NCI-H1694 treated with DMSO at 0.1 percent for 48 hours (cell line): ENCODE measurements at regions not wholly inside any gene's neighbourhood (a gene's known extent, or its start where the extent isn't known, plus 50 kb on each side); places are given as distances from the start of the nearest gene placed in this dataset.
A peak's percentile ranks its signal among the peaks of the same experiment; 100 is the strongest.

Experiments used
- DNase-seq: peaks from one replicate; lab custom pipeline; 2025; lab: John Stamatoyannopoulos, UW

DNA sequence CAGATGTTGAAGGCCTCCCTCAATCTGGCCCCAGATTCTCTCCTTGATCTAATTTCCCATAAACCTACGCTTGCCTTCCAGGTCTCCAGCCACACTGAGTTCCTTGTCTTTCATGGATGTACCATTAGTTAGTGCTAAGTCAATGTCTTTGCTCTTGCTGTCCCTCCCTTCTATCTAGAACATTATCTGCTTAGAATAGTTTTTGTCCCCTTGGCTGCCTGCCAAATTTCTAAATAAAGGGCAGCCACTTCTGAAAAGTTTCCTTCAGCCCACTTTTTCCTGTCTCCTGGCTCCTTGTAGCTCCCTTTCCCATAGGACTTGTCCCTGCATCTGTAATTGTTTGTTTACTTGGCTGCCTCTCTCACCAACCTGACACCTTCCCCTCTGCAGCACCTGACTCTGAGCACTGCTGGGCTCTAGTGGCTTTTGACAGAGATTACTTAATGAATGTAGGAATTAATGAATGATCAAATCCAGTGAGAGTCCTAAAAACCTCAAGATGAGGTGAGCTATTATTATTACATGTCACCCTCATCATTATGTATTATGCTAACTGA lies 58.3 kb downstream of the CXCL12 start:
- DNase-seq: no peak

DNA sequence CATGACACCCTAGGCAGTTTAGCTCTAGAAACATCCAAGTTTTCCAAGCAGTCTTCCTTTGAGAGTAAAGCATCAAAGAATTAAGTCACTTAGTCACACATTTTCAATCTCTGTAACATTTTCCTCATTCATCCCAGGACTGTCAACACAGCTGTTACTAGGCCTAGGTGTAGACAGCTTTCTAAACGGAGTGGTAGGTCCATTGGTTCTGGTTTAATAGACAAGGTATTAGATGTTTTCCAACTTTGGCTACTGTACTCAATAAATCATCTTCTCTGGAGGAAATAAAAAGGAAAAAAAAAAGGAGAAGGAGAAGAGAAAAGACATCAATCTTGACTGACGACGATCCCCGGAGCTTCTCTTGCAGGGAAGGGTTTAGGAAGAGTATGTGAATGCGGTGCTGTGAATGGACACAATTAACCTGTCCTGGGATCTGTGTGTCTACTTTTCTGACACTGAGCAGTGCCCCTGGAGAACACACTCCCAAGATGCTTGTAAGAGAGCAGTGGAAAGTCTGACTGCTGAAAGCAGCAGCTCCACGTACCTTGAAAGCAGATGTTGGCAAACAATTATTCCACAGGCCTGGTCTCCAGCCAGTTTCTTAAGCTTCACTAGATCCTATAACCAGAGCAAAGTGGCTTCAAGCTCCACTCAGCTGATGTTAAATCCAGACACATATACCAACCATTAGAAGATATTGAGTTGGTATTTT lies 59.1 kb downstream of the CXCL12 start:
- no peak for DNase-seq

DNA sequence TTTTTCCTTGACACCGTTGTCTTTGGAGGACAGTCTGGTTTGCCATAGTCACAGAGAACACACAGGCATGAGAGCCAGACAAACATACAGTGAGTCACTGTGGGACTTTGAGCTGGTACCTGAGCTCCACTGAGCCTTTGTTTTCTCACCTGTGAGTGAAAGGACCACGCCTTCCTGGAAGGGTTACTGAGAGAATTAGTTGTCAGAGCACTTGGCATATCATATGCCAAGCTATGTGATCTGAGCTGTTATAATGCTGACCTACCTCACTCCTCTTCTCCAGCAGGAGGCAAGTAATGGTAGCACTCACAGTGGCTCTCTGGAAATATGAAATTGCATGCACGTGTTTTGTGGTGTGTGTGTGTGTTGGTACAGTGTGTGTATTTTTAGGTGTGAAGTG lies 59.7 kb downstream of the CXCL12 start:
- no peak for DNase-seq

DNA sequence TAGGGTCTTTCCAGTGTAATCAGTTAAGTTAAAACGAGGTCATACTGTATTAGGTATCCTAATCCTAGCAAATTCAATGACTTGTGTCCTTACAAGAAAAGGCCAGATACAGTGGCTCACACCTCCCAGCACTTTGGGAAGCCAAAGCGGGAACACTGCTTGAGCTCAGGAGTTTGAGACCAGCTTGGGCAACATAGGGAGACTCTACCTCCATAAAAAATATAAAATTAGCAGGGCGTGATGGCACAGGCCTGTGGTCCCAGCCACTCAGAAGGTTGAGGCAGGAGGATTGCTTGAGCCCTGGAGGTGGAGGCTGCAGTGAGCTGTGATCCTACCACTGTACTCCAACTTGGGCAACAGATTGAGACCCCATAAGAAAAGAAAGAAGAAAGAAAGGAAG lies 61.1 kb downstream of the CXCL12 start:
- DNase-seq: no peak

DNA sequence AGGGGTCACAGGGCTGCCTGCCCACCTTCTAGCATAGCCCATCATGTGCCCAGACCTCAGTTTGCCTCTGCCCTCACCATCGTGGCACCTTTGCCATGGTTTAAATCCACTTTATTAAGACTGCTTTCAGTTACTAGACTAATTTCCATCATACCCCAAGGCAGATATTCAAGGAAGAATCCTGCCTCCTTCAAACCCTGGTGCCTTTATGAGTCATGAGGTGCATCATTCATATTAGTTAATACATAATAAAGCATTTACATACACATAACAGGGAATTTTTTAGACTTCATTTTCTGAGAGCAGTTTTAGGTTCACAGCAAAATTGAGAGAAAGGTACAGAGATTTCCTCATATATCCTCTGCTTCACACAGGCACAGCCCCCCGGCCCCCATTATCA lies 62.8 kb downstream of the CXCL12 start:
- DNase-seq: no peak

DNA sequence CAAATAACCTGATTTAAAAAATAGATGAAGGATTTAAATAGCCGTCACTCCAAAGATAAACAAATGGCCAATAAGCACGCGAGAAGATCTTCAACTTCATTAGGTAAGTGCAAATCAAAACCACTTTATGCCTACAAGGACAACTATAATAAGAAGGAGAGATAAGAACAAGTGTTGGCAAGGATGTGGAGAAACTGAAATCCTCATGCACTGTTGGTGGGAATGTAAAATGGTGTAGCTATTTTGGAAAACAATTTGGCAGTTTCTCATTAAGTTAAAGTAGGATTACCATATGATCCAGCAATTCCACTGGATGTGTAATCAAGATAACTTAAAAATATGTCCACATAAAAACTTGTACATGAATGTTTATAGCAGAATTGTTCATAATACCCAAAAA lies 64.1 kb downstream of the CXCL12 start:
- no peak for DNase-seq

DNA sequence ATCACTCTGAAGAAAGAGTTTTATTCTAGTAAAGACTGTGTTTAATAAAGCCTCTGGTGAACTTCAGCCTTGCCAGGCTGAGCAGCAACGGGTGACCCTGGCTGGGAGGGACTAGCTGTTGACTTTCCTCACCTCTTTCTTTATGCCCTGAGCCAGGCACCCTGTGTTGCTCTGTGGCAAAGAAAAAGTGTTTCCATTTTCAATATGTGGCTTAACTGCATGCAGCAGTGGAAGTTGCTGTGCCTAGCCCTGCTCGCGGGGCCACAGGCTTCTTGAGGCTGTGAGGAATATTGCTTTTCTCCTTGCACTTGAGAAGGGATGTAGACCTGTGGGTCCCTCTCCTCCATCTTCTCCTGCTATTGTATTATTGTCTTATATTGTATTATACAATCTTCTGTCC lies 67.0 kb downstream of the CXCL12 start:
- no peak for DNase-seq

DNA sequence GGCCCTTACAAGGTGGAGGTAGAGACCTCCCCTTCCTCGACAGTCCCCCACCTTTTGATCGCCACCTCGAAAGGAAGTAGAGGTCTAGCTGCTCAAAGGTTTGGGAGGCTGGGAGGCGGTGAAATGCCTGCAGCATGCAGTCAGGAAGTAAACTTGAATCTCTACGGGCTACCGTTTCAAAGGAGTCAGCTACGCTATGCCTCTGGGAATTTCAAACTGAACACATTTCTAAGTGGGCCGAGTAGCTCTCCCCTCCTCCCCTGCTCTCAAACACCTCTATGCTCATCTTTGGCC lies 68.0 kb downstream of the CXCL12 start:
- DNase-seq: no peak

DNA sequence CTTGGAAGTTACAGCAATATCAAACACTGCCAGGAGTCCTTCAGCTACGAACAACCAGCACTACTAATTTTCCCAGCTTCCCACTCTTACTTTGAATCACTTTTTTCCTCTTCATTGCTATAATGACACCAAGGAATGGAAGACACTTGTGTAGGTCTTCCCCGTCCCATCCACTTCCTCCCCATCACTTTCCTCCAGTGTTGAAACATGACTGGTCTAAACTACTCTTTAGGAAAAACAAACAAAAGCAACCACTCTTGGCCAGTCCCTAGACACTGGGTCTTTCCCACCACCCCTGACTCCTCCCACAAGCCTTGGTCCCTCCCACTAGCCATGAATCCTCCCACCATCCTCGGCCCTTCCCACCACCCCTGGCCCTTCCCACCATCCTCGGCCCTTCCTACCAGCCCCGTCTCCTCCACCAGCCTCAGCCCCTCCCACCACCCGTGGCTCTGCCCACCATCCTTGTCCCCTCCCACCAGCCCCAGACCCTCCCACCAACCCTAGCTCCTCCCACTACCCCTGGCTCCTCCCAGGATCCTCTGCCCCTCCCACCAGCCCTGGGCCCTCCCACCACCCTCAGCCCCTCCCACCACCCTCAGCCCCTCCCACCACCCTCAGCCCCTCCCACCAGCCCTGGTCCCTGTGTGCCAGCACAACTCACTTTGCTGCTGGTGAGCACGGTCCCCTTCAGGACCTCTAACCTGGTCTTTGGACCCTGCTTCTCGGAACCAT lies 68.5 kb downstream of the CXCL12 start:
- no peak for DNase-seq

DNA sequence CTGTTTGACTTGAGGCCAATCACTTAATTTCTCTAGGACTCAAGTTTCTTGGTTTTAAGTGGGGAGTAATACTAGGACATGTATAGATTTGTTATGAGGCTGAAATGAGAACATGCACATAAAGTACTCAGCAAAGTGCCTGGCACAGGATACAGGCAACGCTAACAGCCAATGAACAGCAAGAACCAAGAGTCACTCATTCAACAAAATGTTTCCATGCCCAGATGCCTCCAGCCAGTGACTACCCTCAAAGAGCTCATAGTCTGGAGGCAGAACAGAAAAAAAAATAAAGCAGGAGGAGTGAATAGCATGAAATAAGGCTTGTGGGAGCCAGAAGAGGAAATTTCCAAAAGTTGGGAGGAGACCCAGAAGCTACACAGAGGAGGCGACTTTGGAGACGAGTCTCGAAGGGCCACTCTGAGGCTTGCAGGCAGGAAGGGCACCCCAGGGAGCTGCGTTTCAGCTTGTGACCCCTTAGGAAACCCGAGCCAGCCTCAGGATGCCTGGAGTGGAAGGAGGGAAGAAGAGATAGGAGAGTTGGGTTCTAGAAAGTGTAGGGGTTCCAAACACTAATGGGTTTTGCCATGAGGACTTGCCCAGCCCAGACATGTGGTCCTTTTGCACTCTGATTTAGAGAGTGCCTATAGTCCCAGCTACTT lies 70.0 kb downstream of the CXCL12 start:
- no peak for DNase-seq

DNA sequence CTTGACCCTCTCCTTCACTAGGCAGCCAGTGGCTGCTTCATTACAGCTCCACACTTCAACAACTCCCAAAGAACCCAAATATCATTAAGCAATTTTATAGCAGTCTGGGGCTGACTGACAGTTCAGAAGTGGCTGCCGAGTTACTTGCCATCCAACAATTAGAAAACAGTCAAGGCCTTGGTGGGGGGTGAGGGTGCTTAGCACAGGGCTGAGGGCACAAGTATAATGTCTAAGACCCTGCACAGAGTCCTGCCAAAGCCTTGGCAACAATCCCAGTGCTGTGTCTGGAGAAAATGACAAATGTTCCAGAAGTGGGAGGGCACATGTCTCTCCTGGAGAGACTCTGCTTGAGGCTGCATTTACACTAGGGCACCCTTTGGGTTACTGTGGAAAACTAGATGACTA lies 71.1 kb downstream of the CXCL12 start:
- DNase-seq: no peak

DNA sequence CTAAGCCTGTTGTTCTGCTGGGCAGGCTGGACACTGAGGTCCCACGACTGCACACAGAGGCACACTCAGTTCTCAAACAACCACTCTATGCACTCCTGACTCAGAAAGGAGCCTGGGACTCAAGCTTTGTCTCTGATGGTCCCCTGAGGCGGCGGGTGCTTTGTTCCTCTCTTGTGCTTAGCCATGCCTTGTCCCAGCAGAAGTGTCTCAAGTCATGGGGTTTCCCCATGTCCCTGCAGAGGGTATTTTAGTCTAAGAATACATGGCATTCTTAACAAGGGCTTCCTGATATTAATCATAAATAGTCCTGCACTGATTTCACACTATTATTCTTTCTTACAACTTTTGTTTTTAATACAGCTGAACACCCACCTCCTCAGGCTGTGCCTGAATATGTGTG lies 72.5 kb downstream of the CXCL12 start:
- DNase-seq: no peak

DNA sequence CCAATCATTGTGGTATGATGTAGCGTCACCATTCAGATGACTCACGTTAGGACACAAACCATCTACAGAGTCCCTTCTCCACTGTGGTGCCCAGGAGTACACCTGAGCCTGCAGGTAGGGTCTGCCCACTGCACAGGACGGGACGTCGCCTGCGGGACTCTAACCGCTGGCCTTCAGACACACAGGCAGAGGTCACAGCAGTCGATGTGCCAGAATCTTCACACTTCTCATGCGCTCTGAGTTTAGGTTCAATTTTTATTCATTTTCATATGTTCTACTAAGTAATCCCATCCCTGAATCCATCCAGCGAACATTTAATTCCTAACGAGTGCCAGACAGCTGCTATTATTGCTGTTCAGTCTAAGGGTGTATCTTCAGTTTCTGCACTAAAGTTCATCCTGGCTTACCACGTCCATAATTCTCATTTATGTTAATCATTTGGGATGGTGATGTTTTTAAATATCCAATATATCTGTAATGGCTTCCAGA lies 73.3 kb downstream of the CXCL12 start:
- no peak for DNase-seq

DNA sequence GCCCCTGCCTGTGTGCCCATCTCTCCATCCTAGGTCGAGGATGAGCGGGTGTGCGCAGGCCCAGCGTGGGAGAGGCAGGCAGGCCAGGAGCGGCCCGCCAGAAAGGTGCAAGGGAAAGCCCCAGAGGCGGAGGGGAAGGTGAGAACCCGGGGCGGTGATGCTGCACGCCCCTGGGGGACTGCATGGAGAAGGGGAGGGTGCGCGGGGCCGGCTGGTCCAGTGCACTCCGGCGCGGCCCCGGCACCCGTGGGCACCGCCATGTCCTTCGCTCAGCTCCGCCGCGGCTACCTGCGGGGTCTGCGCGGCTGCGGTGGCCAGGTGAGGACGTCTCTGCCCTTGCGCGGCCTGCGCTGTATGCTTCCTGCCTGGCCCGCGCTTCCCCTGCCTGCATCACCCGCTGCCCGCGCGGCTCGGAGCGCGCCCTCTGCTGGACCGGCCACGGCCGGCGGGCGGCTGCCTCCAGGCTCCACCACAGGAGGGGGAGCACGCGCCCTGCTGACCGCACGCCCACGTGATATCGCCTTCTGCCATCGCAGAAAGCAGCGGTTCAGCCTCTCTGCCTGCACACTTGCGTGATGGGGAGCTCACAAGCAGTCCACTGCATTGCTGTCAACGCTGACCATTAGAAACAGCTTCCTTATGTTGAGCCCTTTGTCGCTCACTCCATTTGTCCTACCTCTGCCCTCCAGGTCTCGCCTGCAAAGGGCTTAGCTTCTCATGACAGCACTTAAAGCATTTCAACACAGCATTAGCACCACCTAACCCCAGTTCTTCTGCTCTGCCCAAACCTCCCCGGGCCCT lies 73.9 kb downstream of the CXCL12 start:
- DNase-seq: no peak

DNA sequence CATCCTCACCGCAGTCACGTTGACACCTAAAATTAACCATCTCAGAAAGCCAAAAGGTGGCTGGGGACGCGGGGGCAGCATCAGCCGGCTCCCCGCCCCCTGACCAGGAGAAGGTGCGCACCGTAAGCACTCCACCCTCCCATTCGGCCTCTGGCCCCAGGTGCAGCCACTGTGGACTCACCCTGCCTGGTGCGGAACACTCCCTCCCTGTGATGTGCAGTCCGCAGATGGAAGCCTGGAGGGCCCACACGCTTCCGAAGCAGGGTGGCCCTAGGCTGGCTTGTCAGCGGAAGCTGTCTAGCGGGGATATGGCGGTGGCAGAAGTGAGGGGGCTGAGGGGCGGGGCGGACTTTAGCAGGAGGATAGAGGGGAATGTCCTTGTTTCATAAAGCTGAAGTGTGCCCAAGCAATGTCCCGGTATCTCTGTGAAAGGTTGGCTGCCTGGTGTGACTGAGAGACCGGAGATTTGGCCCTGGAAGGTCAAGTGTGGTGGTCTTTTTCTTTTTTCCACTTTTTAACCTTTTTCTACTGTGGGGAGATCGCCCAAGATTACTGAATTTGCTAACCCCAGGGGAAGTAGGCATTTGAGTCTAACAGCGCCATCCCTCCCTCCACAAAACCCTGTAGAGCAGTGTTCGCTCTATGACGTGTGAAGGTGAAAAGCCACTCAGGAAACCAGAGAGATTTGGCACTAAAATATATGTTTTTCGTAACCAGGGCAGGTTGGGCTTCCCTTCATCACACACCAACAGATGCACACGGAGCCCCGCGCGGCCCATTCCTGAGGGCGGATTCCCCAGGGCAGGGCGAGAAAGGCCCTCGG lies 74.7 kb downstream of the CXCL12 start:
- DNase-seq: no peak

DNA sequence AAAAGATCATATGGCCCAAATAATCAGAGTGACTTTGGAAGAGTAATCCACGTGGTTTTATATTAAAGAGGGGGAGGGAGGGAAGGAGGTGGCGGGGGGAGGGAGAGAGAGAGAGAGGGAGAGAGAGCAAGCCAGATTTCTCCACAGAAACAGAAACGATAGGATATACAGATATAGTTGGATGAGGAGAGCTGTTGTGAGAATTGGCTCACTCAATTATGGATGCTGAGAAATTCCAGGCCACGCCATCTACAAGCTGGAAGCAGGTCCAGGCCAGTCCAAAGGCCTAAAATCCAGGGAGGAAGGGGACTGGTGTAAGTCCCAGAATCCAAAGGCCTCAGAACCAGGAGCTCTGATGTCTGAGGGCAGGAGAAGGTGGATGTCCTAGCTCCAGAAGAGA lies 75.5 kb downstream of the CXCL12 start:
- no peak for DNase-seq

DNA sequence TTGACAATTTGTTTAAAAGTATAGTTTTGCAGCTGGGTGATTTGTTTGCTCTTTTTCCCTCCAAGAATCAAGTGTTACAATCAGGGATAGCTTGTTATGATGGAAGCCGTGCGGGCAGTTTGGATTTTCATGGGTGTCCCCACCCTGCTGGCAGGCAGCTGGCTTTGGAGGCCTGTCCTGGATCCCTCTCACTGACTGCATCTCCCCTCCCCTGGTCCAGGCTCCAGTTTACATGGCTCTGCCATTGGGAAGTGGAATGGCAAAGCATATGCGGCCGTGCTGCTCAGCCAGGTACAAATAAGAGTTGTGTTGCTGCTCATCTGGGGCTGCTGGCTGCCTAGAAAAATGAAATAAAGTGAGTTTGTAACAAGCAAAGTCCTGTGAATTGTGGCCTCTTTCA lies 76.0 kb downstream of the CXCL12 start:
- DNase-seq: no peak

DNA sequence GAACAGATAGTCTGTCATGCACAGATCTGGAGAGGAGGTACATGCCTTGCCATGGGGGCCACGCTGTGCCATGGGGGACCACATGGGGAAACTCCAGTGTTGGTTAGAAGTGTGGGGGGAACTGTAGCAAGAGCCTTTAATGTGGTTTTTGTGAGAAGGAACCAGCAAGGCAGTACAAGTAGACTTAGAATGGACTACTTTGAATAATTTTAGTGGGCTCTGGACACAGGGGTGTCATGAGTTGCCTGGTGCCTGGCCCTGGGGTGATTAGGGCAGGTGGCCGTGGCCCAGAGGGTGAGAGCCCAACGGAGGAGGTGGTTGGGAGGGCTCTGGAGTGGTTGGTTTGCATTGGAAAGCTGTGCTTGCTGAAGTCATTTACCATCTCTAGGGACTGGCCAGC lies 77.2 kb downstream of the CXCL12 start:
- DNase-seq: no peak

DNA sequence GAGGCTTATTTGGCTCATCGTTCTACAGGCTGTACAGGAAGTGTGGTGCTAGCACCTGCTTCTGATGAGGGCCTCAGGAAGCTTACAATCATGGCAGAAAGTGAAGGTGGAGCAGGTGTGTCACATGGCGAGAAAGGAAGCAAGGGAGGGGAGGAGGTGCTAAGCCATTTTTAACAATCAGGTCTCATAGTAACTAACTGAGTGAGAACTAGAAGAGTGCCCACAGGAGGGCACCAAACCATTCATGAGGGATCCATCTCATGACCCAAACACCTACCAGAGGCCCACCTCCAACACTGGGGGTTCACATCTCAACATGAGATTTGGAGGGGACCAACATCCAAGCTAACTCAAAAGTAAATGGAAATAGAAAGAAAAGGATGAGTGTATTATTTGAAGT lies 78.1 kb downstream of the CXCL12 start:
- peak; percentile 1 for DNase-seq

DNA sequence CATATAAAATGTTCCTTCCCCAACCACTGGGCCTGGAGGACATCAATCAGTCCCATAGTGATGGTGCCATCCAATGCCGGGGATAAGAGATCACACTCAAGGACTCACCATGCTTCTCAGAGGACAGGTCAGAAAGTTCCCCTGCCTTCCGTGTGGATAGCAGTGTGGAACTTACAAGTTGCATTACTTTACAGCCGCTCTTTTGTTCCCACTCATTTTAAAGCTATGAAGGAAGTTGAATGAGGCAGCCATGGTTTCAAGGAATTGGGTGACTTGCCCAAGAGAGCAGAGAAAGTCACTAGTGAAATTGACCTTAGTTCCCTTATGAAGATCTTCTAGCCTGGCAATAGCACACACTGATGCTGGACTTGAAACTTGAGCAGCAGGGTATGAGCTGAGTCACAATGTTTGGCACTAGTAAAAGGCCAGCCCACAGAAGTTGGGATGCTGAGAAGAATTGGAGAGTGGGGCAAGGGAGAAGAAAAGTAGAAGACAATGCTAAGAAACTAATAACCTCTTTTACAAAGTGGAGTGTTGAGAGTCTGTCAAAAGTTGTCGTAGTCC lies 78.7 kb downstream of the CXCL12 start:
- DNase-seq: no peak

DNA sequence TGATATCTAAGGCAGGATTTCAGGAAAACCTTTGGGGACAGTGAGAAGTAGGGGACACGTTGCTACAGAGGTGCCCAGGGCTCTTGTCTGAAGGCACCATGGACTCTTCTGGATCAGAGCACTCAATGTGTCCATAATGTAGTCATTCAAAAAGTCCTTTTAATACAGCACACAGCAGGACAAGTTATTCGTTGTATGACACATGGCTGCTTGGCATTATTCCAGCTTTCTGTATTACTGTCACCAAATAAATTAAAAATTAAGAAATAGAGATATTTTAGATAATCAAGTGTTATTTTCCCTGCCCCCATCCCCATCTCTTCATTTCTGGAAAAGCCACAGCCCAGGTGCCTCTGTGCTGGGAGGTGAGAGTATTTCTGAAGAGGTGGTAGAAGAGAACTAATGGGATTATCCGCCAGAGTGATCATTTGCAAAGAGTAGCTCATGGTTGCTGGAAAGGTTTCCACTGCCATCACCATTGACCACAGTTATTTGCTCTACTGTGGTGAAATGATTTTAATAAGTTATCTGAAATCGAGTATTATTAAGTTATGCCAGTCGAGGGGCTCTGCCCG lies 83.0 kb downstream of the CXCL12 start:
- peak; percentile 35 for DNase-seq
